Left ventricle myocardium inferior (tissue), 1 donor: ENCODE measurements at regions not wholly inside any gene's neighbourhood (a gene's known extent, or its start where the extent isn't known, plus 50 kb on each side); places are given as distances from the start of the nearest gene placed in this dataset.

Experiments
- DNase-seq: peaks from one replicate; pipeline ENCODE4 v3.0.0-alpha.2; 2020
- H3K27ac ChIP-seq: fragments of 200-600 bp; replicated peaks from 2 replicates; pipeline ENCODE4 v1.8.0; 2021
- H3K27me3 ChIP-seq: fragments of 200-600 bp; 2 replicates; pipeline ENCODE4 v1.8.0; 2021; ENCODE audit warnings: low read depth
- H3K36me3 ChIP-seq: fragments of 200-600 bp; 2 replicates; pipeline ENCODE4 v1.8.0; 2021
- H3K4me1 ChIP-seq: fragments of 200-600 bp; 2 replicates; pipeline ENCODE4 v1.8.0; 2021
- H3K4me3 ChIP-seq: fragments of 200-600 bp; 2 replicates; pipeline ENCODE4 v1.8.0; 2021; ENCODE audit warnings: mild to moderate bottlenecking, moderate library complexity
- H3K9me3 ChIP-seq: fragments of 200-600 bp; replicated peaks from 2 replicates; pipeline ENCODE4 v1.8.0; 2021
- CTCF ChIP-seq: fragments of 200-600 bp; IDR thresholded peaks from 2 replicates; pipeline ENCODE4 v1.8.0; 2021; ENCODE audit warnings: antibody characterized with exemption, mild to moderate bottlenecking, borderline replicate concordance
- intact Hi-C: fragments of 100-400 bp; cut with micrococcal nuclease; formaldehyde crosslinking; loops from one replicate; pipeline ENCODE4 v1.11.0; 2022
- donor health status: DM: no; HTN: yes; CAD: no; lungs with severe emphysema.

GRCh38 chr16:55411231-55411630 lies 67.8 kb upstream of the MMP2 start:
- TF ChIP-seq CTCF = no peak
- no peaks in the 10 kb centered on the region for H3K36me3 ChIP-seq
- no peak for DNase-seq

DNA sequence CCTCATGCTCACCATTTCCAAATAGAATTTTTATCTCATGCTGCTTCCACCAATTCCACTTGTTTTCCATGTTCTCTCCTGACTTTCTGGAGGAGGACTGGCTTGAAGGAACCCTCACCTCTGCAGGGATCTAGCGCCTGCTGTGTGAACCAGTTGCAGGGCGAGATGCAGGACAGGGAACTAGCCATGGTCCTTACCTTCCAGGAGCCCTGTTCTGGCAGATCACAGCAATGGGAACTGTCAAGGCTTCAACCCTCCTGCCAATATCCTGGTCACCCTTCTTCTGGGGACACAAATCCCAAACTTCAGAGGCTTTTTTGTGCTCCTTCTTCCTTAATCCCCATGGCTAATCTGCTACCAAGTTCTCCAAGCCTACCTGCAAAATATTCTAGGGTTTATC lies 60.4 kb upstream of the MMP2 start:
- Histone ChIP-seq H3K36me3 (no peaks in the 10 kb centered on the region), H3K4me3 (no peak overlapping the region), H3K27ac (no peak overlapping the region), H3K4me1 (no peaks in the 10 kb centered on the region), H3K27me3 (peaks cover 38% of the 10 kb centered on the region), H3K9me3 (no peaks in the 10 kb centered on the region)
- no peak for DNase-seq
- intact Hi-C loops = no loop called here
- no peak for TF ChIP-seq CTCF

More at GRCh38 chr16:55411231-55411630, 67.8 kb upstream of the MMP2 start:
- no peaks in the 10 kb centered on the region for H3K4me1 ChIP-seq
- H3K9me3 ChIP-seq = peaks cover 1% of the 10 kb centered on the region
- H3K4me3 ChIP-seq = no peak overlapping the region
- intact Hi-C loops = no loop called here
- peaks cover 5% of the 10 kb centered on the region for H3K27me3 ChIP-seq
- no peak overlapping the region for H3K27ac ChIP-seq

- Histone ChIP-seq H3K36me3 (no peaks in the 10 kb centered on the region), H3K27me3 (peaks cover 55% of the 10 kb centered on the region), H3K4me1 (no peaks in the 10 kb centered on the region), H3K27ac (no peak overlapping the region), H3K9me3 (no peaks in the 10 kb centered on the region), H3K4me3 (no peak overlapping the region)
- DNase-seq = no peak
- TF ChIP-seq CTCF = no peak
- intact Hi-C loops = no loop called here
Measured at GRCh38 chr16:55421226-55421625, 57.8 kb upstream of the MMP2 start.

DNA sequence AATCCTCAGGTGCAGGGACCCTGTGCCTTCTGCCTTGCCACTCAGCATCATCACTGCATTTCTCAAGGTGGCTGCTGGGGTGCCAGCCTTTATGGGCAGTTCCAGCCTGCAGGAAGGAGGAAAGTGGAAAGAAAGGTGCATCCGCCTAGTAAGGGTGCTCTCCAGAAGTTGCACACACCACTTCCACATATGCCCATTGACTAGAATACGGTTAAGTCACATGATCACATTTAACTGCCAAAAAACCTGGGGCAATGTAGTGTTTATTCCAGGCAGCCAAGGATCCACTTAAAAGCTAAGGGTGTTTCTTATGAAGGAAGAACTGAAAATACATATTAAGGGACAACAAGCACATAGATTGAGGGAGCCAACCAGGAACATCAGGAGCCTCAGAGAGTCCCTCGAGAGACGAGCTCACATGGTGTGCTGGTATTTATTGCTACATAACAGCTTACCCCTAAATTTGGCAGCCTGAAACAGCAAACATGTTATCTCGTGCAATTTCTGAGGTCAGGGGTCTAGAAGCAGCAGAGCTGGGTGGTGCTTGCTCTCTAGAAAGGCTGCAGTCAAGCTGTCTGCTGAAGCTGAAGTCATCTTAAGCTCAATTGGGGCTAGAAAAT lies 52.0 kb upstream of the MMP2 start:
- H3K27ac ChIP-seq = no peak overlapping the region

More for the DNA sequence above, 52.0 kb upstream of the MMP2 start:
- Histone ChIP-seq H3K4me1 (no peaks in the 10 kb centered on the region), H3K9me3 (no peaks in the 10 kb centered on the region), H3K27me3 (peaks cover 25% of the 10 kb centered on the region), H3K36me3 (no peaks in the 10 kb centered on the region), H3K4me3 (no peak overlapping the region)
- intact Hi-C loops = no loop called here
- no peak for DNase-seq
- no peak for TF ChIP-seq CTCF
